ENCODE measurements at regions not wholly inside any gene's neighbourhood (a gene's known extent, or its start where the extent isn't known, plus 50 kb on each side); places are given as distances from the start of the nearest gene placed in this dataset.

DNA sequence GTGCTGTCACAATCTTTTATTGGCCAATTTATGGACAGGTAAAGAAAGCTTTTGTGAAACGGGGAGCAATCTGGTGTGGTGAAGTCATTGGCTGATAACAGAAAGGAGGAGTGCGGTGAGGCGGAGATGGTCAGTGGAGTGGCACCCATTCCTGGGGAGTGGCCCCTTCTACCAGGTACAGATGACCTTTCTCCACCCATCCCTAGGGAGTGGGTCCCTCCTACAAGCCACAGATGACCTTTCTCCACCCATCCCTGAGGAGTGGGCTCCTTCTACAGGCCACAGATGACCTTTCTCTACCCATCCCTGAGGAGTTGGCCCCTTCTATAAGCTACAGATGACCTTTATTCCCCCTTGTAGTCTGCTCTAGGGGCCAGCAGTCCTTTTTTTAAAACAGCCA lies 267.6 kb upstream of the IRX2 start:
- TF ChIP-seq POLR2A (IDR thresholded peaks at IDR 0.05), result no peak
- TF ChIP-seq, protein P1, sequence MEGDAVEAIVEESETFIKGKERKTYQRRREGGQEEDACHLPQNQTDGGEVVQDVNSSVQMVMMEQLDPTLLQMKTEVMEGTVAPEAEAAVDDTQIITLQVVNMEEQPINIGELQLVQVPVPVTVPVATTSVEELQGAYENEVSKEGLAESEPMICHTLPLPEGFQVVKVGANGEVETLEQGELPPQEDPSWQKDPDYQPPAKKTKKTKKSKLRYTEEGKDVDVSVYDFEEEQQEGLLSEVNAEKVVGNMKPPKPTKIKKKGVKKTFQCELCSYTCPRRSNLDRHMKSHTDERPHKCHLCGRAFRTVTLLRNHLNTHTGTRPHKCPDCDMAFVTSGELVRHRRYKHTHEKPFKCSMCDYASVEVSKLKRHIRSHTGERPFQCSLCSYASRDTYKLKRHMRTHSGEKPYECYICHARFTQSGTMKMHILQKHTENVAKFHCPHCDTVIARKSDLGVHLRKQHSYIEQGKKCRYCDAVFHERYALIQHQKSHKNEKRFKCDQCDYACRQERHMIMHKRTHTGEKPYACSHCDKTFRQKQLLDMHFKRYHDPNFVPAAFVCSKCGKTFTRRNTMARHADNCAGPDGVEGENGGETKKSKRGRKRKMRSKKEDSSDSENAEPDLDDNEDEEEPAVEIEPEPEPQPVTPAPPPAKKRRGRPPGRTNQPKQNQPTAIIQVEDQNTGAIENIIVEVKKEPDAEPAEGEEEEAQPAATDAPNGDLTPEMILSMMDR (IDR thresholded peaks at IDR 0.05), result no peak

Data from body of pancreas (tissue), 4 donors.